CD4-positive, alpha-beta T cell treated with Interleukin-6 for 4 hours (primary cell): ENCODE measurements at regions not wholly inside any gene's neighbourhood (a gene's known extent, or its start where the extent isn't known, plus 50 kb on each side); places are given as distances from the start of the nearest gene placed in this dataset.
"Not testable (repeated sequence)": the region's sequence is repeated elsewhere in the genome, so short reads cannot be mapped to it uniquely, and the experiment has no call there.

Experiments
- DNase-seq: peaks from one replicate; pipeline ENCODE4 v3.0.0-alpha.2; 2020; ENCODE audit warnings: mixed read lengths

DNA sequence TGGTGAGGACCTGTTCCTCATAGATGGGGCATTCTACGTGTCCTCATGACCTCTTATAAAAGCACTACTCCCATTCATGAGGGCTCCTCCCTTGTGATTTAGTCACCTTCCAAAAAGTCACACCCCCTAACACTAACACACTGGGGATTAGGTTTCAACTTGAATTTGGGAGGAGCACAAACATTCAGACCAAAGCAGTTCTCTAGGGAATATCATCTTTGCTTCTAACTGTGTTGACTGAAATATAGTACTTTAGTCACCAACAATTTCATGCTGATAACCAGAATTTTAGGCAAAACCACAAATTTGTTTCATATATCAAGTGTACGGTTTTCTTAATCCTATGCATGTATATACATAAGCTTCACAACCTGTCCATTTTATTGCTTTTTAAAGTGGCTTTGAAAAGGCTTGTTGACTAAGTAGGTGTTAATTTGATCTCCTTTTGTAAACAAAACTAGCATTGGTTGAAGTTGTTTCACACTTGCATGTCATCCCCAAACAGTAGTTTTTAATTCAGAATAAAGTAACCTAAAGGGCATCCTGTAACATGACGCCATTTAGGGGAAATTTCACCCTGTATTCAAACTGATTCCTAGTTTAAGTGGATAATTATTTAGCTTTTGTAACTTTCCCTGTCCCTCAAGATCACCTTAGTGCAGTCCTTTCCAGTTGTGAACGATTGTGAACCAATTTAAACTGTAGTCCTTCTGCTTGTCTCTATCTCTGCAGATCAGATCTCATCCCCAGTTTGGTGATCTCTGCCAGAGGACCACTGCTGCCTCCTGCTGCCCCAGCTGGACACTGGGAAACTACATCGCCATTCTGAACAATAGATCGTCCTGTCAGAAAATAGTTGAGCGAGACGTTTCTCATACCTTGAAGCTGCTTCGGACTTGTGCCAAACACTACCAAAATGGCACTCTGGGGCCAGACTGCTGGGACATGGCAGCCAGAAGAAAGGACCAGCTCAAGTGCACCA lies 141.1 kb downstream of the TLR5 start:
- DNase-seq, result no peak

- DNase-seq, result no peak
Observed at GRCh38 chr1:223003549-223003948, 139.5 kb downstream of the TLR5 start.

- DNase-seq, result no peak
Observed at GRCh38 chr1:223006371-223006770, 136.7 kb downstream of the TLR5 start.

GRCh38 chr1:223006917-223007648 lies 136.0 kb downstream of the TLR5 start:
- no peak for DNase-seq

GRCh38 chr1:223007935-223008334 lies 135.1 kb downstream of the TLR5 start:
- no peak for DNase-seq

DNA sequence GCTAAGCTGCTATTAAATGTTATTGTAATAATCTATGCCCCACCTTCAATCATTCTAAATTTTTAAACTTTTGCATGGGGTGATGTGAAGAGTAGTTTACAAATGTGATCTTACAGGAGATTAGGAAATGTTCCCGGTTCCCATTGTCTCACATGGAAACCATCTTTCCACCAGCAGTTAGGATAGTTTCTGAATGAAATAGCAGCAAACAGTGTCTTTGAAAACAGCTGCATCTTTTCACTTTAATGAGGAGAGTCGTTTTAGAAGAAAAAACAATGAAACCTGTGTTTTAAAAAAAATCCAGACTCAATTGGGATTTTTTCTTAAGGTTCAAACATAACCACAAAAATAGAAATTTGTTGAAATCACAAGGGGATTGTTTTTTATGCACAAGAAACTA lies 134.2 kb downstream of the TLR5 start:
- no peak for DNase-seq

DNA sequence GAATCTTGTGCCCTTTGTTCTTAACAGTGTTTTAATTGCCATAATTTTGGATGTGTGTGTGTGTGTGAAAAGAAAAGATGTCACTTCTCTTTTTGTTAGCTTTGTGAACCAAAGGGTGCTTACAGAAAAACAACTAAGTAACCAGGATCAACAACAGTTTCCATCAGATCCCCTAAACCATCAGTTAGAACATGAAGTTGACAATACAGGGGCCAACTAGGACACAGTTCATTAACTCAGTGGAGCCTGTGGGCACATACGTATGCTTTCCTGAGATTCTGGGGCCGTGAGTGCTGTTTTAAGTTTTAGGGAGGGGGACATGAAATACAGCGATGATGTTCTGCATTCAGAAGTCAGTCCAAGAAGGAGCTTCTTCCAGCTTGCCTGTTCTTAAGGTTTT lies 133.6 kb downstream of the TLR5 start:
- no peak for DNase-seq

GRCh38 chr1:223010582-223011504 lies 132.2 kb downstream of the TLR5 start:
- no peak for DNase-seq

GRCh38 chr1:223011505-223011856 lies 131.6 kb downstream of the TLR5 start:
- DNase-seq, result no peak

DNA sequence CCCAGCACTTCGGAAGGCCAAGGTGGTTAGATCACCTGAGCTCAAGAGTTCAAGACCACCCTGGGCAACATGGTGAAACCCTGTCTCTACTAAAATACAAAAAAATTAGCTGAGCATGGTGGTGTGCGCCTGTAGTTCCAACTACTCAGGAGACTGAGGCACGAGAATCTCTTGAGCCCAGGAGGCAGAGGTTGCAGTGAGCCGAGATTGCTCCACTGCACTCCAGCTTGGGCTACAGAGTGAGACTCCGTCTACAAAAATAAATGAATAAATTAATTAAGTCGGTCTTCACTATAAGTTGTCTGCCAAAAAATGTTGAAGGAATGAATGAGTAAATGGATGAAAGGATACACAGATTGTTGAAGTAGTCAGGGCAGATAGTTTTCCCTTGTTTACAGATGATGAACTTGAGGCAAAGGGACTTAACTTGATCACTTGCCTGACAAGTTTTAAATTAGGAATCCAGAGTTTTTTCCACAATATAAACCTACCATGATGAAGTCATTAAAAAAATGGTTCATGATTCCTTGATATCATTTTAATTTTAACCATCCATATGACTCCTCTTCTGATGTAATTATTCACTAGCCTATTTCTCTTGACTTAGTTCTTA lies 130.8 kb downstream of the TLR5 start:
- DNase-seq, result no peak

GRCh38 chr1:223012938-223013337 lies 130.1 kb downstream of the TLR5 start:
- no peak for DNase-seq

- DNase-seq, result no peak
Observed at GRCh38 chr1:223014142-223014873, 128.7 kb downstream of the TLR5 start.

GRCh38 chr1:223016381-223016780 lies 126.7 kb downstream of the TLR5 start:
- DNase-seq, result no peak

- no peak for DNase-seq
Observed at GRCh38 chr1:223016890-223017289, 126.2 kb downstream of the TLR5 start.

DNA sequence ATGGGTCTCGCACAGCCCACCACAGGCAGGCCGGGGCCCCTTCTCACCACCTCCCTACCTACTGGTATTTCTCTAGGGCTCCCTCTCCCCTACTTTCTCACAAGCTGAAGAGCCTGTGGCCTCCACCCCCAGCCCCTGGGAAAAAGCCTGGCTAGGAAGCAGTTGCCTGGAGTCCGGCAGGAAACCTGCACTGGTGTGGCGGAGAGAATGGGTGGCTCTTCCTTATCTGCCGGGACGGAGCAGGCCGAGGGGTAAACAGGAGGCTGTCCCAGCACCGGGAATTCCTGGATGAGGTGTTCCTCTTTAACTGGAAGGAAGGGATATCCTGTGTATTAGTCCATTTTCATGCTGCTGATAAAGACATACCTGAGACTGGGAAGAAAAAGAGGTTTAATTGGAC lies 125.8 kb downstream of the TLR5 start:
- DNase-seq, result no peak

DNA sequence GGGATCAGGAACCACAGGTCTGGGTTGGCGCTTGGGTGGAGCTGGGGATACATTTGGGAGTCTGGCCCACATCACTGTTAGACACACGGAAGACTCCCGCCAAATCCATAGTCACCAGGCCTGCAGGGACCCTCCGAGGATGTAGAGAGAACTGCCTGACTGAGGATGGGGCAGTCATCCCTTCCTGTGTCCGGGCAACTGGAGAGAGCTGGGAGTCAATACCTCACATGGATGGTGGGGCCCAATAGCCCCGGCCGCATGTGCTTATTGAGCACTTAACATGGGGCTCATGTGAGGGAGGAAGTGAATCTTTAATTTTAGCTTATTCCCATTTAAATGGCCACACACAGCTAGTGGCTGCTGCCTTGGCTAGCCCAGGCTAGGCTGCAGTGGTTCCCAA lies 124.5 kb downstream of the TLR5 start:
- no peak for DNase-seq

DNA sequence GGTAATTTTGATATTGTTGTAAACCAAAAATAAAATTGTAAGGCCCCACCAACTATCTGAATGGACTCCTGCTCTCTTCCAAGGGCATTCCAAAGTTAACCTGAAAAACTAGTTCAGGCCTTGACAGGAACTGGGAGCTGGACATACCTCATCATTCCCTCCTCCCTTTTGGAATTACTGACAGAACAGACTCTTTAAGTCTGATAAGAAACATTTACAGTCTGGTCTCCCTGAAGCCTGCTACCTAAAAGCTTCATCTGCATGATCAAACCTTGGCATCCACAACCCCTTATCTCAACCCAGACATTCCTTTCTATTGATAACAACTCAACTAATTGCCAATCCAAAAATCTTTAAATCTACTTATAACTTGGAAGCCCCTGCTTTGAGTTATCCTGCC lies 123.8 kb downstream of the TLR5 start:
- no peak for DNase-seq

- no peak for DNase-seq
Observed at GRCh38 chr1:223020770-223021169, 122.3 kb downstream of the TLR5 start.

DNA sequence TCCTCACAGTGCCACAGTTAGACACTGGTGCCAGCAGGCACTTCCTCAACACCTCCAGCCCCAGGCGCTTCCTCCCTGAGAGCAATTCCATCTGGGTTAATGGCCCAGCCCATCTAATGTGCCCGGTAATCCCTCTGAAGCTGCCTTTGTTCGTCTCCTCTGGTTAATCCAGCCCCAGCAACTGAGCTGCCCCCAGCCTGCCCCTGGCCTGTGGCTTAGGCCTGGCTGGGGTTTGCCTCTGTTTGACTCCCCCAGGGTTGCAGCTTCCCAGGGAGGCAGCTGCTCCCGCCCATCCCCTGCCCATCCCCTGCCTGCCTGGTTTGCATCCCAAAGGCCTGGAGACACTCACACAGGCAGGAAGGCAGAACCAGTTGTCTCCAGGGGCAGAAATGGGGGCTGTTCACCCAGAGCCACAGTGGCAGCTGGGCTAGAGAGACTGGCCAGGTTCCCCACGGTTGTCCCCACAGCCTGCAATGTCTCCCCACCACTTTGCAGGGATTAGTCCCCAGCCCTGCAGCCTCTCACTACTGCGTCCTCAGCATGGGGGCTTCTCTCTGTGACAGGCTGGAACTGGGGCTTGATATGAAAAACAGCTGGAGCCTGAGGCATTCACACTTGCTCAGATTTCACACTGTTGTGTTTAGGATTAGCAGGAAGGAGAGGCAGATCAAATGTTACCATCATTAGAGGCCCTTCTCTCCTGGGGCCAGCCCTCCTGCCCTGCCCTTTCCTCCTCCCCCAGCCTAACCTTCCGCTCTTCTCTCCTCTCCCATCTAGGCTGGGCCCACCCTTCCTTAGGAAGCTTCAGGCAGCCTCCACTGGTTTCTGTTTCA lies 120.2 kb downstream of the TLR5 start:
- DNase-seq, result no peak

DNA sequence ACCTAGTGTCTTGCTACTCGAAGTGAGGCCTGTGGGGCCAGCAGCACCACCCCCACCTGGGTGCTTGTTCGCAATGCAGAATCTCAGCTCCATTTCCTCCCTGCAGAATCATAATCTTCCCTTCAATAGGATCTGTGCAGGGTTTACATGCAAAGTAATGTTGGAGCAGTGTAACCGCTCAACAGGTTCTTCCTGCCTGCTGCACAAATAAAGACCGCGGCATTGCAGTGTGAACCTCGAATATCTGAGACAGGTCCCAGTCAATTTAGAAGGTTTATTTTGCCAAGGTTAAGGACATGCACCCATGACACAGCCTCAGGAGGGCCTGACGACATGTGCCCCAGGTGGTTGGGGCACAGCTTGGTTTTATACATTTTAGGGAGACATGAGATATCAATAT lies 119.2 kb downstream of the TLR5 start:
- DNase-seq, result no peak

DNA sequence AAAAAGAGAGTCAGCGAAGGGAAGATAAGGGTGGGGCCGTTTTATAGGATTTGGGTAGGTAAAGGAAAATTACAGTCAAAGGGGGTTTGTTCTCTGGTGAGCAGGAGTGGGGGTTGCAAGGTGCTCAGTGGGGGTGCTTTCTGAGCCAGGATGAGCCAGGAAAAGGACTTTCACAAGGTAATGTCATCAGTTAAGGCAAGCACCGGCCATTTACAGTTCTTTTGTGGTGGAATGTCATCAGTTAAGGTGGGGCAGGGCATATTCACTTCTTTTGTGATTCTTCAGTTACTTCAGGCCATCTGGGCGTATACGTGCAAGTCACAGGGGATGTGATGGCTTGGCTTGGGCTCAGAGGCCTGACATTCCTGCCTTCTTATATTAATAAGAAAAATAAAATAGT lies 118.6 kb downstream of the TLR5 start:
- DNase-seq, result not testable (repeated sequence)
